Neural cell (in vitro differentiated cells): ENCODE measurements at regions not wholly inside any gene's neighbourhood (a gene's known extent, or its start where the extent isn't known, plus 50 kb on each side); places are given as distances from the start of the nearest gene placed in this dataset.

Experiments
- CTCF ChIP-seq: fragments of 450-650 bp; IDR thresholded peaks from 2 replicates; pipeline ENCODE4 v1.5.1; 2014; ENCODE audit warnings: antibody characterized with exemption, mild to moderate bottlenecking, moderate library complexity; ENCODE audit not compliant: poor library complexity, severe bottlenecking
- EZH2 ChIP-seq: fragments of 200-600, 300-800 bp; shearing (Covaris generic), sonication (generic); IDR thresholded peaks from 2 replicates; pipeline ENCODE4 v1.6.1; 2014; ENCODE audit warnings: antibody characterized with exemption, low read length, borderline replicate concordance, mild to moderate bottlenecking; ENCODE audit not compliant: insufficient read depth, poor library complexity, severe bottlenecking
- POLR2AphosphoS5 ChIP-seq: IDR thresholded peaks from 2 replicates; pipeline ENCODE4 v1.6.1; 2012
- RAD21 ChIP-seq: fragments of 450-650 bp; conservative IDR thresholded peaks from 2 replicates; pipeline ENCODE4 v1.6.1; 2014; ENCODE audit warnings: antibody characterized with exemption, mild to moderate bottlenecking, moderate library complexity
- REST ChIP-seq: IDR thresholded peaks from 2 replicates; pipeline ENCODE4 v1.6.1; 2012; ENCODE audit warnings: borderline replicate concordance
- SMC3 ChIP-seq: fragments of 450-650 bp; conservative IDR thresholded peaks from 2 replicates; pipeline ENCODE4 v1.6.1; 2014; ENCODE audit warnings: antibody characterized with exemption, mild to moderate bottlenecking, moderate library complexity; ENCODE audit not compliant: poor library complexity
- TAF1 ChIP-seq: IDR thresholded peaks from 2 replicates; pipeline ENCODE4 v1.6.1; 2012; ENCODE audit warnings: low read depth

- TF ChIP-seq CTCF (no peak), REST (no peak), POLR2AphosphoS5 (no peak), SMC3 (no peak), EZH2 (no peak), TAF1 (no peak), RAD21 (no peak)
These were observed 479.1 kb downstream of the ATP23 start for GRCh38 chr12:58420503-58420902.
